ENCODE measurements at regions not wholly inside any gene's neighbourhood (a gene's known extent, or its start where the extent isn't known, plus 50 kb on each side); places are given as distances from the start of the nearest gene placed in this dataset.

- Histone ChIP-seq H3K27ac (replicated peaks) (no peak overlapping the region), H3K4me3 (replicated peaks; ENCODE audit: insufficient read depth, low read length) (no peak overlapping the region), H3K27me3 (ENCODE audit: insufficient read depth, poor library complexity, severe bottlenecking) (no peaks in the 10 kb centered on the region)
- DNase-seq (ENCODE audit: low read depth in 1 of 2, low spot score in 1 of 2): no peak
- TF ChIP-seq GABPA (IDR thresholded peaks at IDR 0.05; ENCODE audit: low read depth) (no peak), CTCF (IDR thresholded peaks at IDR 0.05; ENCODE audit: insufficient read depth, low read length) (no peak), REST (IDR thresholded peaks at IDR 0.05; ENCODE audit: insufficient replicate concordance, low read depth) (no peak), POLR2AphosphoS5 (IDR thresholded peaks at IDR 0.05; ENCODE audit: low read depth) (no peak), SPI1 (IDR thresholded peaks at IDR 0.05; ENCODE audit: borderline replicate concordance, low read depth) (no peak)
Measured at GRCh38 chr3:193053046-193053435, 135.4 kb upstream of the MB21D2 start.

- no peaks in the 10 kb centered on the region for H3K27me3 ChIP-seq (ENCODE audit: insufficient read depth, poor library complexity, severe bottlenecking)
- DNase-seq (ENCODE audit: low read depth in 1 of 2, low spot score in 1 of 2): no peak
- H3K27ac ChIP-seq (replicated peaks): no peak overlapping the region
- TF ChIP-seq CTCF (IDR thresholded peaks at IDR 0.05; ENCODE audit: insufficient read depth, low read length): no peak
- TF ChIP-seq SPI1 (IDR thresholded peaks at IDR 0.05; ENCODE audit: borderline replicate concordance, low read depth): no peak
- no peak for TF ChIP-seq POLR2AphosphoS5 (IDR thresholded peaks at IDR 0.05; ENCODE audit: low read depth)
- no peak for TF ChIP-seq REST (IDR thresholded peaks at IDR 0.05; ENCODE audit: insufficient replicate concordance, low read depth)
- no peak for TF ChIP-seq GABPA (IDR thresholded peaks at IDR 0.05; ENCODE audit: low read depth)
- H3K4me3 ChIP-seq (replicated peaks; ENCODE audit: insufficient read depth, low read length): no peak overlapping the region
Measured at GRCh38 chr3:193055352-193055751, 137.7 kb upstream of the MB21D2 start.

- DNase-seq (ENCODE audit: low read depth in 1 of 2, low spot score in 1 of 2): no peak
- no peaks in the 10 kb centered on the region for H3K27me3 ChIP-seq (ENCODE audit: insufficient read depth, poor library complexity, severe bottlenecking)
- TF ChIP-seq SPI1 (IDR thresholded peaks at IDR 0.05; ENCODE audit: borderline replicate concordance, low read depth) (no peak), POLR2AphosphoS5 (IDR thresholded peaks at IDR 0.05; ENCODE audit: low read depth) (no peak), REST (IDR thresholded peaks at IDR 0.05; ENCODE audit: insufficient replicate concordance, low read depth) (no peak), GABPA (IDR thresholded peaks at IDR 0.05; ENCODE audit: low read depth) (no peak), CTCF (IDR thresholded peaks at IDR 0.05; ENCODE audit: insufficient read depth, low read length) (no peak)
- H3K4me3 ChIP-seq (replicated peaks; ENCODE audit: insufficient read depth, low read length): no peak overlapping the region
- H3K27ac ChIP-seq (replicated peaks): no peak overlapping the region
Measured at GRCh38 chr3:193057616-193058015, 140.0 kb upstream of the MB21D2 start.
